ENCODE measurements at regions not wholly inside any gene's neighbourhood (a gene's known extent, or its start where the extent isn't known, plus 50 kb on each side); places are given as distances from the start of the nearest gene placed in this dataset.

- DNase-seq (ENCODE audit: low read depth), result no peak
These were observed 480.4 kb downstream of the GATA3 start for GRCh38 chr10:8534891-8535290.

GRCh38 chr10:8539056-8539455 lies 484.6 kb downstream of the GATA3 start:
- DNase-seq (ENCODE audit: low read depth), result peak; percentile 7

- DNase-seq (ENCODE audit: low read depth), result peak; percentile 55
These were observed 489.0 kb downstream of the GATA3 start for GRCh38 chr10:8543361-8544056.

- no peak for DNase-seq (ENCODE audit: low read depth)
These were observed 489.5 kb downstream of the GATA3 start for GRCh38 chr10:8544057-8544380.

GRCh38 chr10:8544500-8544899 lies 490.0 kb downstream of the GATA3 start:
- DNase-seq (ENCODE audit: low read depth), result no peak

- peak; percentile 8 for DNase-seq (ENCODE audit: low read depth)
These were observed 500.1 kb downstream of the GATA3 start for GRCh38 chr10:8554574-8554973.

- no peak for DNase-seq (ENCODE audit: low read depth)
These were observed 501.8 kb downstream of the GATA3 start for GRCh38 chr10:8556321-8556720.

GRCh38 chr10:8563478-8563877 lies 509.0 kb downstream of the GATA3 start:
- no peak for DNase-seq (ENCODE audit: low read depth)

GRCh38 chr10:8566737-8567136 lies 512.2 kb downstream of the GATA3 start:
- DNase-seq (ENCODE audit: low read depth), result no peak

- DNase-seq (ENCODE audit: low read depth), result no peak
These were observed 513.9 kb downstream of the GATA3 start for GRCh38 chr10:8568401-8568800.

GRCh38 chr10:8575620-8576019 lies 521.1 kb downstream of the GATA3 start:
- no peak for DNase-seq (ENCODE audit: low read depth)

GRCh38 chr10:8576281-8576680 lies 521.8 kb downstream of the GATA3 start:
- DNase-seq (ENCODE audit: low read depth), result no peak

- DNase-seq (ENCODE audit: low read depth), result no peak
These were observed 522.4 kb downstream of the GATA3 start for GRCh38 chr10:8576911-8577310.

- no peak for DNase-seq (ENCODE audit: low read depth)
These were observed 523.2 kb downstream of the GATA3 start for GRCh38 chr10:8577686-8578085.

- DNase-seq (ENCODE audit: low read depth), result peak; percentile 25
These were observed 527.2 kb downstream of the GATA3 start for GRCh38 chr10:8581521-8582225.

- DNase-seq (ENCODE audit: low read depth), result no peak
These were observed 528.6 kb downstream of the GATA3 start for GRCh38 chr10:8583096-8583495.

GRCh38 chr10:8584666-8585065 lies 530.2 kb downstream of the GATA3 start:
- no peak for DNase-seq (ENCODE audit: low read depth)

GRCh38 chr10:8586504-8586903 lies 532.0 kb downstream of the GATA3 start:
- no peak for DNase-seq (ENCODE audit: low read depth)

GRCh38 chr10:8588135-8588534 lies 533.6 kb downstream of the GATA3 start:
- DNase-seq (ENCODE audit: low read depth), result no peak

GRCh38 chr10:8590518-8590917 lies 536.0 kb downstream of the GATA3 start:
- no peak for DNase-seq (ENCODE audit: low read depth)

GRCh38 chr10:8591640-8592039 lies 537.2 kb downstream of the GATA3 start:
- no peak for DNase-seq (ENCODE audit: low read depth)

GRCh38 chr10:8594176-8594575 lies 539.7 kb downstream of the GATA3 start:
- DNase-seq (ENCODE audit: low read depth), result no peak

- DNase-seq (ENCODE audit: low read depth), result no peak
These were observed 540.2 kb downstream of the GATA3 start for GRCh38 chr10:8594711-8595110.

GRCh38 chr10:8595140-8595539 lies 540.7 kb downstream of the GATA3 start:
- no peak for DNase-seq (ENCODE audit: low read depth)

All from Daoy (cell line).